HG03520 (cell line): ENCODE measurements at regions not wholly inside any gene's neighbourhood (a gene's known extent, or its start where the extent isn't known, plus 50 kb on each side); places are given as distances from the start of the nearest gene placed in this dataset.
"Not testable (repeated sequence)": the region's sequence is repeated elsewhere in the genome, so short reads cannot be mapped to it uniquely, and the experiment has no call there.

Experiments used
- ATAC-seq: cut with Tn5 transposase; IDR thresholded peaks from one replicate; pipeline ENCODE4 v1.9.1; 2021; ENCODE audit warnings: mild to moderate bottlenecking, moderate library complexity; ENCODE audit not compliant: unreplicated experiment

GRCh38 chrX:63581906-63582305 is 203.1 kb downstream of the ARHGEF9 start:
- ATAC-seq = no peak

GRCh38 chrX:63581398-63581797 is 203.6 kb downstream of the ARHGEF9 start:
- no peak for ATAC-seq

GRCh38 chrX:63576533-63576932 is 208.5 kb downstream of the ARHGEF9 start:
- no peak for ATAC-seq

- not testable (repeated sequence) for ATAC-seq
Observed at GRCh38 chrX:63575700-63576099, 209.3 kb downstream of the ARHGEF9 start.

- no peak for ATAC-seq
Observed at GRCh38 chrX:63566856-63567255, 215.7 kb upstream of the SPIN4 start.

GRCh38 chrX:63561425-63561824 is 210.3 kb upstream of the SPIN4 start:
- no peak for ATAC-seq

- peak; percentile 93 for ATAC-seq
Observed at GRCh38 chrX:63560601-63561218, 209.6 kb upstream of the SPIN4 start.

GRCh38 chrX:63551856-63552255 is 200.7 kb upstream of the SPIN4 start:
- ATAC-seq = no peak

GRCh38 chrX:63530654-63531053 is 179.5 kb upstream of the SPIN4 start:
- ATAC-seq = no peak

- no peak for ATAC-seq
Observed at GRCh38 chrX:63529961-63530360, 178.8 kb upstream of the SPIN4 start.

GRCh38 chrX:63526863-63527262 is 175.7 kb upstream of the SPIN4 start:
- no peak for ATAC-seq

GRCh38 chrX:63525491-63525890 is 174.4 kb upstream of the SPIN4 start:
- ATAC-seq = no peak

- ATAC-seq = not testable (repeated sequence)
Observed at GRCh38 chrX:63519368-63519767, 168.2 kb upstream of the SPIN4 start.

- ATAC-seq = no peak
Observed at GRCh38 chrX:63514569-63515080, 163.5 kb upstream of the SPIN4 start.

- ATAC-seq = no peak
Observed at GRCh38 chrX:63513825-63514568, 162.9 kb upstream of the SPIN4 start.

GRCh38 chrX:63511361-63511760 is 160.2 kb upstream of the SPIN4 start:
- no peak for ATAC-seq

GRCh38 chrX:63508668-63509067 is 157.5 kb upstream of the SPIN4 start:
- ATAC-seq = no peak

GRCh38 chrX:63506320-63506719 is 155.2 kb upstream of the SPIN4 start:
- ATAC-seq = no peak

- ATAC-seq = no peak
Observed at GRCh38 chrX:63503541-63503940, 152.4 kb upstream of the SPIN4 start.

GRCh38 chrX:63488546-63489373 is 137.6 kb upstream of the SPIN4 start:
- ATAC-seq = no peak

- no peak for ATAC-seq
Observed at GRCh38 chrX:63475200-63475599, 124.1 kb upstream of the SPIN4 start.

GRCh38 chrX:63471004-63471403 is 119.9 kb upstream of the SPIN4 start:
- ATAC-seq = no peak
